Right cardiac atrium (tissue), 5 donors: ENCODE measurements at regions not wholly inside any gene's neighbourhood (a gene's known extent, or its start where the extent isn't known, plus 50 kb on each side); places are given as distances from the start of the nearest gene placed in this dataset.

Experiments used
- ATAC-seq, 2 donors: fragments of 200-7000 bp; cut with Tn5 transposase; one replicate each; pipeline versions ENCODE4 v1.8.0 to v1.9.1; 2020; ENCODE audit warnings: moderate library complexity in 2 of 2, mild to moderate bottlenecking in 1 of 2
- DNase-seq, 3 donors: peaks; one replicate each; pipeline ENCODE4 v3.0.0-alpha.2; 2020
- H3K27ac ChIP-seq: one replicate; pipeline ENCODE4 v1.5.1; 2013; ENCODE audit warnings: mild to moderate bottlenecking, low read length, control low read depth, moderate library complexity
- H3K27me3 ChIP-seq: one replicate; pipeline ENCODE4 v1.6.1; 2013; ENCODE audit not compliant: control insufficient read depth, insufficient read depth
- H3K4me1 ChIP-seq: one replicate; pipeline ENCODE4 v1.6.1; 2013; ENCODE audit warnings: low read length; ENCODE audit not compliant: control insufficient read depth, insufficient read depth
- H3K4me3 ChIP-seq: one replicate; pipeline ENCODE4 v1.5.1; 2013; ENCODE audit warnings: low read length, control low read depth
- H3K9me3 ChIP-seq: one replicate; pipeline ENCODE4 v1.6.1; 2013; ENCODE audit warnings: low read length; ENCODE audit not compliant: control insufficient read depth
- WGBS: extraction: QIAGEN DNeasy Blood & Tissue Kit; methylation state at CpG from one replicate; pipeline ENCODE4 v1.1.7; 2013; 5-methylcytosine and 5-hydroxymethylcytosine counted together
- intact Hi-C, 4 donors: fragments of 100-400 bp; cut with DNase I; formaldehyde crosslinking; loops; one replicate each; pipeline versions ENCODE4 v1.11.0 to v1.14.0; 2022 to 2023
- donor health status: healthy with polysubstance abuse.
- donor health status: DM: no; HTN: yes; CAD: no.
- donor health status: DM: no; HTN: no; CAD: no.
- donor health status: DM: no; HTN: yes; CAD: no; lungs with severe emphysema.
- donor health status: DM: yes; HTN: yes; CAD: no.

GRCh38 chr10:71128311-71128980, 83.9 kb upstream of the UNC5B start:
- intact Hi-C loops, result no loop called here
- Histone ChIP-seq H3K9me3 (no peaks in the 10 kb centered on the region), H3K4me3 (no peak overlapping the region), H3K27ac (no peak overlapping the region), H3K27me3 (no peaks in the 10 kb centered on the region), H3K4me1 (no peaks in the 10 kb centered on the region)
- peak; percentile 58 to 60 (median 58) for DNase-seq
- ATAC-seq, result peak in 1 of 2 donors; percentile 82
- 34% methylated on average over 7 of the region's 7 CpGs for whole genome bisulfite sequencing

- intact Hi-C loops, result loop anchor here in 1 of 4 donors (10.0 kb wide), 1 partner anchor 116 kb away; no protein-coding TSS in a partner anchor
- no peak overlapping the region for H3K27ac ChIP-seq
- no peaks in the 10 kb centered on the region for H3K9me3 ChIP-seq
These were observed 81.3 kb upstream of the UNC5B start for GRCh38 chr10:71131096-71131495.

GRCh38 chr10:71131508-71132088, 80.8 kb upstream of the UNC5B start:
- H3K4me1 ChIP-seq, result no peaks in the 10 kb centered on the region
- DNase-seq (no peak), ATAC-seq (no peak)
- no peaks in the 10 kb centered on the region for H3K9me3 ChIP-seq
- H3K27me3 ChIP-seq, result no peaks in the 10 kb centered on the region
- no peak overlapping the region for H3K27ac ChIP-seq
- no peak overlapping the region for H3K4me3 ChIP-seq
- intact Hi-C loops, result loop anchor here in 1 of 4 donors (10.0 kb wide), 1 partner anchor 117 kb away; no protein-coding TSS in a partner anchor
- 89% methylated on average over 4 of the region's 4 CpGs for WGBS

More at GRCh38 chr10:71131096-71131495, 81.3 kb upstream of the UNC5B start:
- Histone ChIP-seq H3K4me1 (no peaks in the 10 kb centered on the region), H3K4me3 (no peak overlapping the region), H3K27me3 (no peaks in the 10 kb centered on the region)
- no peak for ATAC-seq
- DNase-seq, result no peak
- 68% methylated on average over 10 of the region's 10 CpGs for WGBS

DNA sequence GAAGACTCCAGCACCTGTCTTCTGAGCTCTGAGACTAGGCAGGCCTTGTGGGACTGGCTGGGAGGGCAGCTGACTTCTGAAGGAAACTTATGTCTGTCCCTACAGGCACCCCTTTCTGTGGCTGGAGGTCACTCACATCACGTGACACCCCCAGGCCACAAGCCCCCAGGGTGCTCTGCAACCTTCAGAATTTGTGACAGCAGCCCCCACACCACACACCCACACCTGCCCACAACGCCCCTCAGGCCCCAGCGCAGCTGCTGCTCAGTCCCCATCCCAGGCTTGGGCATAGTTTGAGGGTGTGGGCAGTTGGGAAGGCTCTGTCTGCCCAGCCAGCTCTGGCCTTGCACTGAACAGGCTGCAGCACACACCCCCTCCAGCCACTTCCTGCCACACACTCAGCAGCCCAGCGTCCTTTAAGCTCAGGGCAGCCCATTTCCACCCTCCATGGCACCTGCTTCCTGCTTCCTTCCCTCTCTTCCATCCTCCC, 80.0 kb upstream of the UNC5B start:
- Histone ChIP-seq H3K27me3 (no peaks in the 10 kb centered on the region), H3K9me3 (no peaks in the 10 kb centered on the region), H3K27ac (no peak overlapping the region), H3K4me1 (no peaks in the 10 kb centered on the region), H3K4me3 (no peak overlapping the region)
- DNase-seq, result no peak
- 69% methylated on average over 4 of the region's 4 CpGs for WGBS
- intact Hi-C loops, result loop anchor here in 1 of 4 donors (10.0 kb wide), 1 partner anchor 118 kb away; no protein-coding TSS in a partner anchor
- no peak for ATAC-seq

GRCh38 chr10:71133710-71134686, 78.4 kb upstream of the UNC5B start:
- no peak for DNase-seq
- 88% methylated on average over 7 of the region's 7 CpGs for WGBS
- no peaks in the 10 kb centered on the region for H3K9me3 ChIP-seq
- H3K27me3 ChIP-seq, result no peaks in the 10 kb centered on the region
- no peak overlapping the region for H3K27ac ChIP-seq
- no peaks in the 10 kb centered on the region for H3K4me1 ChIP-seq
- H3K4me3 ChIP-seq, result no peak overlapping the region
- intact Hi-C loops, result loop anchor here in 1 of 4 donors (10.0 kb wide), 1 partner anchor 119 kb away; no protein-coding TSS in a partner anchor
- no peak for ATAC-seq

DNA sequence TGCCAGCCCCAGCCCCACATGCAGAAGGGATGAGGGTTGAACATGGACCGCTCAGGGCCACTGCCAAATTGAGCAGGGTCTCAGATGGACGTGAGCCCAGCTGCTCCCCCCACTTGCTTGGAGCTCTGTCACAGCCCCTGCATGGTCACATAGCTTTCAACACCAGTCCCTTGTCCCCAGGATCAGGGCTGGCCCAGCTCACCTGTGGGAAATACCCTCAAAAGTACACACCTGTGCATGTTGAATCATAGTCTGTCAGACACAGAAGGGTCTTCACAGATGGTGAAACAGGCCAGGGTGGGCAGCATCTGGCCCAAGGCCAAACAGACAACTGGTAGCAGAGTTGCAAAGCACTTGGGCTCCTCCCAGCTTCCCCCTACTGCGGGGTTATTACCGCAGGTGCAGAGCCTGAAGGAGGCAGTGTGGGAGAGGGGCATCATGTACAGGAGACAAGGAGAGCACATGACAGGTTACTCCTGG, 77.6 kb upstream of the UNC5B start:
- 78% methylated on average over 4 of the region's 4 CpGs for WGBS
- Histone ChIP-seq H3K4me3 (no peak overlapping the region), H3K27me3 (no peaks in the 10 kb centered on the region), H3K4me1 (no peaks in the 10 kb centered on the region), H3K9me3 (no peaks in the 10 kb centered on the region), H3K27ac (no peak overlapping the region)
- no peak for ATAC-seq
- intact Hi-C loops, result loop anchor here in 1 of 4 donors (10.0 kb wide), 1 partner anchor 120 kb away; no protein-coding TSS in a partner anchor
- DNase-seq, result no peak

- no peak for DNase-seq
- no peaks in the 10 kb centered on the region for H3K27me3 ChIP-seq
- H3K9me3 ChIP-seq, result no peaks in the 10 kb centered on the region
- H3K4me3 ChIP-seq, result no peak overlapping the region
- no peak overlapping the region for H3K27ac ChIP-seq
- 79% methylated on average over 3 of the region's 3 CpGs for WGBS
- H3K4me1 ChIP-seq, result no peaks in the 10 kb centered on the region
- no peak for ATAC-seq
- intact Hi-C loops, result loop anchor here in 1 of 4 donors (10.0 kb wide), 1 partner anchor 120 kb away; no protein-coding TSS in a partner anchor
These were observed 77.1 kb upstream of the UNC5B start for GRCh38 chr10:71135236-71135635.

- H3K9me3 ChIP-seq, result no peaks in the 10 kb centered on the region
- H3K27ac ChIP-seq, result no peak overlapping the region
- no peak overlapping the region for H3K4me3 ChIP-seq
- intact Hi-C loops, result loop anchor here in 1 of 4 donors (10.0 kb wide), 1 partner anchor 121 kb away; no protein-coding TSS in a partner anchor
- WGBS, result 69% methylated on average over 8 of the region's 8 CpGs
- no peak for DNase-seq
- H3K4me1 ChIP-seq, result no peaks in the 10 kb centered on the region
- H3K27me3 ChIP-seq, result no peaks in the 10 kb centered on the region
- no peak for ATAC-seq
These were observed 76.2 kb upstream of the UNC5B start for GRCh38 chr10:71136036-71136721.

- intact Hi-C loops, result loop anchor here in 1 of 4 donors (10.0 kb wide), 1 partner anchor 123 kb away; no protein-coding TSS in a partner anchor
- no peaks in the 10 kb centered on the region for H3K9me3 ChIP-seq
- H3K27me3 ChIP-seq, result no peaks in the 10 kb centered on the region
- DNase-seq (no peak), ATAC-seq (no peak)
- WGBS, result 93% methylated on average over 2 of the region's 2 CpGs
- H3K27ac ChIP-seq, result no peak overlapping the region
- no peaks in the 10 kb centered on the region for H3K4me1 ChIP-seq
- H3K4me3 ChIP-seq, result no peak overlapping the region
These were observed 74.7 kb upstream of the UNC5B start for GRCh38 chr10:71137701-71138100.
